Panc1 (cell line): ENCODE measurements at regions not wholly inside any gene's neighbourhood (a gene's known extent, or its start where the extent isn't known, plus 50 kb on each side); places are given as distances from the start of the nearest gene placed in this dataset.

Experiments used
- ATAC-seq: fragments of 200-7000 bp; cut with Tn5 transposase; 2 replicates; pipeline ENCODE4 v1.9.1; 2020; ENCODE audit warnings: mild to moderate bottlenecking, moderate library complexity
- BruUV-seq: library from RNA; stranded (reverse); fragments of 400-500 nt; replicated peaks from 2 replicates; lab custom pipeline; 2021; lab: Mats Ljungman, UMichigan
- CTCF ChIA-PET: fragments of 300-600 bp; sonication (Branson Sonifier 250); formaldehyde crosslinking; loops from one replicate; lab custom pipeline; 2022; ENCODE audit warnings: antibody characterized with exemption; lab: Charles Lee
- POLR2A ChIA-PET: fragments of 300-600 bp; sonication (Branson Sonifier 250); formaldehyde crosslinking; loops from one replicate; lab custom pipeline; 2022; ENCODE audit warnings: antibody characterized with exemption; lab: Charles Lee
- DNase-seq: peaks from one replicate; pipeline ENCODE4 v3.0.0-alpha.2; 2010; ENCODE audit warnings: low read depth, low spot score
- H3K27ac ChIP-seq: 2 replicates; pipeline ENCODE4 v1.5.1; 2011; ENCODE audit warnings: mild to moderate bottlenecking, low read length, inconsistent platforms
- H3K27me3 ChIP-seq: fragments of 200-500 bp; sonication (Bioruptor generic); 2 replicates; pipeline ENCODE4 v1.6.0; 2014; ENCODE audit warnings: low read length, inconsistent platforms; ENCODE audit not compliant: control insufficient read depth, insufficient read depth
- H3K36me3 ChIP-seq: fragments of 200-500 bp; sonication (Bioruptor generic); 2 replicates; pipeline ENCODE4 v1.5.1; 2014; ENCODE audit warnings: inconsistent platforms, mild to moderate bottlenecking, low read length, moderate library complexity; ENCODE audit not compliant: control insufficient read depth, insufficient read depth
- H3K4me1 ChIP-seq: 2 replicates; pipeline ENCODE4 v1.5.1; 2011; ENCODE audit warnings: inconsistent platforms, mild to moderate bottlenecking, low read length, moderate library complexity; ENCODE audit not compliant: control insufficient read depth, insufficient read depth
- H3K4me3 ChIP-seq, 2 experiments: 2 replicates each; pipeline ENCODE4 v1.5.1; 2011 to 2012; ENCODE audit warnings: low read depth in 2 of 2, low read length in 2 of 2, mild to moderate bottlenecking in 2 of 2, inconsistent platforms in 1 of 2, moderate library complexity in 1 of 2
- H3K9me3 ChIP-seq: fragments of 200-500 bp; sonication (Bioruptor generic); 2 replicates; pipeline ENCODE4 v1.5.1; 2014; ENCODE audit warnings: low read depth, mild to moderate bottlenecking, inconsistent platforms, low read length, moderate library complexity; ENCODE audit not compliant: control insufficient read depth, insufficient read depth
- POLR2AphosphoS5 ChIP-seq: IDR thresholded peaks from 2 replicates; pipeline ENCODE4 v1.6.1; 2012; ENCODE audit warnings: mild to moderate bottlenecking, low read depth, low read length, moderate library complexity
- SIN3A ChIP-seq: IDR thresholded peaks from 2 replicates; pipeline ENCODE4 v1.6.1; 2012; ENCODE audit warnings: low read depth, mild to moderate bottlenecking, low read length, moderate library complexity, borderline replicate concordance; ENCODE audit not compliant: insufficient read depth
- TCF7L2 ChIP-seq: IDR thresholded peaks from 2 replicates; pipeline ENCODE4 v1.6.1; 2011; ENCODE audit warnings: mild to moderate bottlenecking, low read depth, low read length, inconsistent platforms
- in situ Hi-C: cut with HindIII; loops from 2 replicates; pipeline ENCODE4 v1.10.0; 2016; ENCODE audit warnings: low sequenced_read_pairs, low pct_unique_long_range_greater_than_20kb
- intact Hi-C: fragments of 100-400 bp; cut with micrococcal nuclease; formaldehyde crosslinking; loops from one replicate; pipeline ENCODE4 v1.10.0; 2022; ENCODE audit not compliant: unreplicated experiment
- TF ChIP-seq, protein P1 (sequence below), 2 experiments: IDR thresholded peaks; 2 replicates each; pipeline ENCODE4 v1.6.1; 2011 to 2012; ENCODE audit warnings: low read depth in 2 of 2, control low read depth in 1 of 2, low read length in 1 of 2, mild to moderate bottlenecking in 1 of 2, moderate library complexity in 1 of 2; ENCODE audit not compliant: insufficient read depth in 1 of 2
- TF ChIP-seq, protein P2 (sequence below): fragments of 450-650 bp; IDR thresholded peaks from 2 replicates; pipeline ENCODE4 v1.5.1; 2017; ENCODE audit warnings: mild to moderate bottlenecking

DNA sequence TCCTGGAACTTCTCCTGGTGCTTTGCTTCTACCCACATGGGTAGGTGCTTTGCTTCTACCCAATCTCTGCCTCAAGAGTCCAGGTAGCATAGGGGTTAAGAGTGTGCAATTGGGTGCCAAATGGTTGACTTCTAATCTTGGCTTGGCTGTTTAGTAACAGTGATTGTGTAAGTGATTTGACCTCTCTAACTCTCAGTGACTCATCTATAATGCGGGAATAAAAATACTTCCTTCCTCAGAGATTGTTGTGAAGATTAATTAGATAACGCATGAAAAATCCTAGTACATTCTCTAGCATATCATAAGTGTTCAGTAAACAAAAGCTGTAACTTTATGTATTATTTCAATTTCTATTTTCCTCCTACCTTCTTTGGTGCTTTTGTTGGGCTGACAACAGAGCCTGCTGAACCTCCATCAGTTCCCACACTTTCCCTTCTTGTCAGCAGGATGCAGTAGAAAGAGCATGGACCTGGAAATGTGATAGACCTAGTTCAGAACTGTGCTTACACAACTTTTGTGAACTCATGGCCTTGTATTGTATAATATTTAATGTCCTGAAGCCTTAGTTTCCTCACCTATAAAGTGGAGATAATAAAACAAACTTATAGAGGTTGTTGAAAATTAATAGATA lies 72.9 kb upstream of the SMIM36 start:
- no TSS peak for BruUV-seq
- intact Hi-C loops (no loop called here), in situ Hi-C loops (no loop called here)
- no peak overlapping the region for H3K4me3 ChIP-seq
- H3K4me1 ChIP-seq = no peaks in the 10 kb centered on the region
- ATAC-seq = no peak
- TF ChIP-seq SIN3A (no peak), POLR2AphosphoS5 (no peak), TCF7L2 (no peak)
- TF ChIP-seq, protein P1, sequence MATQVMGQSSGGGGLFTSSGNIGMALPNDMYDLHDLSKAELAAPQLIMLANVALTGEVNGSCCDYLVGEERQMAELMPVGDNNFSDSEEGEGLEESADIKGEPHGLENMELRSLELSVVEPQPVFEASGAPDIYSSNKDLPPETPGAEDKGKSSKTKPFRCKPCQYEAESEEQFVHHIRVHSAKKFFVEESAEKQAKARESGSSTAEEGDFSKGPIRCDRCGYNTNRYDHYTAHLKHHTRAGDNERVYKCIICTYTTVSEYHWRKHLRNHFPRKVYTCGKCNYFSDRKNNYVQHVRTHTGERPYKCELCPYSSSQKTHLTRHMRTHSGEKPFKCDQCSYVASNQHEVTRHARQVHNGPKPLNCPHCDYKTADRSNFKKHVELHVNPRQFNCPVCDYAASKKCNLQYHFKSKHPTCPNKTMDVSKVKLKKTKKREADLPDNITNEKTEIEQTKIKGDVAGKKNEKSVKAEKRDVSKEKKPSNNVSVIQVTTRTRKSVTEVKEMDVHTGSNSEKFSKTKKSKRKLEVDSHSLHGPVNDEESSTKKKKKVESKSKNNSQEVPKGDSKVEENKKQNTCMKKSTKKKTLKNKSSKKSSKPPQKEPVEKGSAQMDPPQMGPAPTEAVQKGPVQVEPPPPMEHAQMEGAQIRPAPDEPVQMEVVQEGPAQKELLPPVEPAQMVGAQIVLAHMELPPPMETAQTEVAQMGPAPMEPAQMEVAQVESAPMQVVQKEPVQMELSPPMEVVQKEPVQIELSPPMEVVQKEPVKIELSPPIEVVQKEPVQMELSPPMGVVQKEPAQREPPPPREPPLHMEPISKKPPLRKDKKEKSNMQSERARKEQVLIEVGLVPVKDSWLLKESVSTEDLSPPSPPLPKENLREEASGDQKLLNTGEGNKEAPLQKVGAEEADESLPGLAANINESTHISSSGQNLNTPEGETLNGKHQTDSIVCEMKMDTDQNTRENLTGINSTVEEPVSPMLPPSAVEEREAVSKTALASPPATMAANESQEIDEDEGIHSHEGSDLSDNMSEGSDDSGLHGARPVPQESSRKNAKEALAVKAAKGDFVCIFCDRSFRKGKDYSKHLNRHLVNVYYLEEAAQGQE (IDR thresholded peaks at IDR 0.05; ENCODE audit: insufficient read depth in 1 of 2, low read depth in 2 of 2, low read length in 1 of 2) = no peak
- TF ChIP-seq, protein P2, sequence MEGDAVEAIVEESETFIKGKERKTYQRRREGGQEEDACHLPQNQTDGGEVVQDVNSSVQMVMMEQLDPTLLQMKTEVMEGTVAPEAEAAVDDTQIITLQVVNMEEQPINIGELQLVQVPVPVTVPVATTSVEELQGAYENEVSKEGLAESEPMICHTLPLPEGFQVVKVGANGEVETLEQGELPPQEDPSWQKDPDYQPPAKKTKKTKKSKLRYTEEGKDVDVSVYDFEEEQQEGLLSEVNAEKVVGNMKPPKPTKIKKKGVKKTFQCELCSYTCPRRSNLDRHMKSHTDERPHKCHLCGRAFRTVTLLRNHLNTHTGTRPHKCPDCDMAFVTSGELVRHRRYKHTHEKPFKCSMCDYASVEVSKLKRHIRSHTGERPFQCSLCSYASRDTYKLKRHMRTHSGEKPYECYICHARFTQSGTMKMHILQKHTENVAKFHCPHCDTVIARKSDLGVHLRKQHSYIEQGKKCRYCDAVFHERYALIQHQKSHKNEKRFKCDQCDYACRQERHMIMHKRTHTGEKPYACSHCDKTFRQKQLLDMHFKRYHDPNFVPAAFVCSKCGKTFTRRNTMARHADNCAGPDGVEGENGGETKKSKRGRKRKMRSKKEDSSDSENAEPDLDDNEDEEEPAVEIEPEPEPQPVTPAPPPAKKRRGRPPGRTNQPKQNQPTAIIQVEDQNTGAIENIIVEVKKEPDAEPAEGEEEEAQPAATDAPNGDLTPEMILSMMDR = no peak
- H3K36me3 ChIP-seq = no peaks in the 10 kb centered on the region
- no peaks in the 10 kb centered on the region for H3K27me3 ChIP-seq
- POLR2A ChIA-PET = no interaction called here
- no peak for DNase-seq
- no peak overlapping the region for H3K27ac ChIP-seq
- H3K9me3 ChIP-seq = no peaks in the 10 kb centered on the region
- CTCF ChIA-PET = no interaction called here

DNA sequence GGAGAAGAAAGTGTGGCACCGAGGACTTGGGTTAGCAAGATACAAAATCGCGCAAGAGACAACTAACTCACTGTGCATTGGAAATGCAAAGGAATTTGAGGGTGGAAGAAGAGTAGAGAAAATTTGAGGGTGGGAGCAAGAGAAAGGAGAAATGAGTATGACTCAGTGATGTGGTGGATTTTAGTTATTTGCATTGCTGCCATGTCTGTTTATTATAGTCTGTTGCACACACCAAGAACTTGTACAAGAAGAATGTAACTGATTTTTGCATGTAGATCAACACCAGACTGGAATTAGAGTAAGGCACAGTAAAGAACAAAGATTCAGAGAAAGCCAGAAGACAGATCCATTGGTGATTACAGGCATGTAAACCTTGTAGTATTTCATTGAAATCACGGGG lies 71.6 kb upstream of the SMIM36 start:
- no peak for DNase-seq
- ATAC-seq = no peak
- BruUV-seq = no TSS peak
- TF ChIP-seq POLR2AphosphoS5 (no peak), SIN3A (no peak), TCF7L2 (no peak)
- TF ChIP-seq, protein P2 = no peak
- TF ChIP-seq, protein P1 (IDR thresholded peaks at IDR 0.05; ENCODE audit: insufficient read depth in 1 of 2, low read depth in 2 of 2, low read length in 1 of 2) = no peak
- CTCF ChIA-PET = no interaction called here
- H3K4me3 ChIP-seq = no peak overlapping the region
- in situ Hi-C loops (no loop called here), intact Hi-C loops (no loop called here)
- H3K36me3 ChIP-seq = no peaks in the 10 kb centered on the region
- no peak overlapping the region for H3K27ac ChIP-seq
- H3K9me3 ChIP-seq = no peaks in the 10 kb centered on the region
- no peaks in the 10 kb centered on the region for H3K4me1 ChIP-seq
- H3K27me3 ChIP-seq = no peaks in the 10 kb centered on the region
- POLR2A ChIA-PET = no interaction called here
